Sigmoid colon (tissue), 3 donors: ENCODE measurements at regions not wholly inside any gene's neighbourhood (a gene's known extent, or its start where the extent isn't known, plus 50 kb on each side); places are given as distances from the start of the nearest gene placed in this dataset.

Experiments
- CTCF ChIP-seq, 4 experiments: fragments of 450-650 bp in 3 of 4; fragments of 200-600 bp in 1 of 4; IDR thresholded peaks; one replicate each; pipeline ENCODE4 v1.5.1; 2016 to 2019; ENCODE audit warnings: antibody characterized with exemption in 4 of 4, mild to moderate bottlenecking in 3 of 4, moderate library complexity in 2 of 4
- POLR2A ChIP-seq, 2 donors: fragments of 450-650 bp; IDR thresholded peaks; one replicate each; pipeline ENCODE4 v1.6.1; 2016; ENCODE audit warnings: antibody characterized with exemption in 2 of 2, mild to moderate bottlenecking in 2 of 2, moderate library complexity in 2 of 2

DNA sequence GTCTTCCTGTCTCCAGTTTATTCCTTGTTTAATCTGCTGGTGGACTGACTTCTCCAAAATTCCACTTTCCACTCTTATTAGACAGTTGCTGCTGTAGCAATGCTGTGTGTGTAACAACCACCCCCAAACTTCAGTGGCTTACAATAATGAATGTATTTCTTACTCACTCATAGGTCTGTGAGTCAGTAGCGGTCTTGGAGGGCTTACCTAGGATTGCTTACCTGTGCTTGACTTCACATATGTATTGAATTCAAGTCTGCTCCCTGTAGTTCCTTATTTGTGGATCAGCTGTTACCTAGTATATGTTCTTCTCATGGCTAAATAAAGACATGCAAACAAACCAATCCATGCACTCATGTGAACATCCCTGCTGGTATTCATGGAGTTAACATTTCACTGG is 224.6 kb downstream of the MAP2K6 start:
- TF ChIP-seq POLR2A (IDR thresholded peaks at IDR 0.05) (no peak), CTCF (IDR thresholded peaks at IDR 0.05) (no peak)
